NOMO-1 treated with dmso at 0.1 percent for 144 hours (cell line): ENCODE measurements at regions not wholly inside any gene's neighbourhood (a gene's known extent, or its start where the extent isn't known, plus 50 kb on each side); places are given as distances from the start of the nearest gene placed in this dataset.
"Not testable (repeated sequence)": the region's sequence is repeated elsewhere in the genome, so short reads cannot be mapped to it uniquely, and the experiment has no call there.

Source experiments
- DNase-seq: peaks from one replicate; lab custom pipeline; 2025; ENCODE audit not compliant: unreplicated experiment; lab: John Stamatoyannopoulos, UW

DNA sequence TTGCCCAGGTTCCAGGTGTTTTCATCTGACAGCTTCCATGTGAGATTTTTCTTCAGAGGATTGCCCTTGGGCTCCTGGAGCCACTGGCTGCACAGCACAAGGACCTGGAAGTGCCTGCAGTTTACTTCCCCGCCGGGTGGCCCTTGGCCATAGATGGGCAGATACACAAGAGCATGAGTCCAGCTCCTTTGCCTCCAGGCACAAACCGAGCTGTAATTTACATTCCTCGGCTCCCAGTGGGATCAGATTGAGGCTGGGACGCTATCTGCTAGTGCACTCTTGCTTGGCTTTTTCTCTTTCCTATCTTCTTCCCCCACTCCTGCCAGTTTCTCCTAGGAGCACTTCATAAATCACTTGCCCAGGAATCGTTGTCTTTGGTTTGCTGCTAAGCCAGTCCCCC is 85.4 kb upstream of the RALY start:
- no peak for DNase-seq

DNA sequence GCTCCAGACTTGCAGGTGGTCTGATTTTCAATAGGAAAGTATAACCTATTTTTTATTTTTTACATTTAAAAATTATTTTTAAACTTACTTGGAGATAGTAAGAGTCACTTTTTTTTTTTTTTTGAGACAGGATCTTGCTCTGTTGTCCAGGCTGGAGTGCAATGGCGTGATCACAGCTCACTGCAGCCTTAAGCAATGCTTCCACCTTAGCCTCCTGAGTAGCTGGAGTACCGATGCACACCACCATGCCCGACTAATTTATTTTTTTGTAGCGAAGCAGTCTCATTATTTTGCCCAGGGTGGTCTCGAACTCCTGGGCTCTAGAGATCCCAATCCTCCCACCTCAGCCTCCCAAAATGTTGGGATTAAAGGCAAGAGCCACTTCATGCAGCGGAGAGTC is 84.8 kb upstream of the RALY start:
- no peak for DNase-seq

DNA sequence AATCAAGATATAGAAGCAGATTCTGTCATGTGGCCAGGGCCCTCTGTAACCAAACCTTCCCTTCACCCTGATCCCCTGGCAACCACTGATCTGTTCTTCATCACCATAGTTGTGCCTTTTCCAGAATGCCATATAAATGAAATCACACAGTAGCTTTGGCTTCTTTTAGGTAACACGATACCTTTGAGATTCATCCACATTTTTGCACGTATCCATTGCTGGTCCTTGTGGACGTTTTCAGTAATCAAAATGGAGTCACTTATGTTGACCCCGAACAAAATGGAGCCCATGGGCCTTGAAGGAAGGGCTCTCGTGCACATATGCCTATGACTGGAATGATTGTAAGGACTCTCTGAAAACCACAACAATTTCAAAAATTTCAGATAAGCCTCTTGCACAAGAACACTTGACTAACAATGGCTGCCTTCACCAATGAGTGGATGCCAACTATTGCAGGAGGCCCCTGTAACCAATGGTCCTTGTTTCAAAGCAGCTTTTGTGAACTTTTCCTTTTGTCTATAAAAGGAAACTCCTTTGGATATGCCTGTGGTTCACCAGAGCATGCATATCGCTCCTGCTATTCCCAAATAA is 84.3 kb upstream of the RALY start:
- DNase-seq, result peak; percentile 11

DNA sequence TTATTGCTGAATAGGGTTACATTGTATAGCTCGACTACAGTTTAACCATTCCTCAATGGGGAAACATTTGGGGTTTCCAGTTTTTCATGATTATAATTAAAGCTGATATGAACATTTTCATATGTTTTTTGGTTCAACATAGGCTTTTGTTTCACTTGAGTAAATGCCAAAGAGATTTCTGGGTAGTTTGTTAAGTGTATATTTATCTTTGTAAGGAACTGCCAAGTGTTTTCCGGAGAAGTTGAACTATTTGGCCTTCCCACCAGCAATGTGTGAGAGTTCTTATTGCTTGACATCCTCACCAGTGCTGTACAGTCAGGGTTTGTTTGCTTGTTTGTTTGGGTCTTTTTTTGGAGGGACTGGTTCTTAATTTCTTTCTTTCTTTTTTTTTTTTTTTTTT is 83.7 kb upstream of the RALY start:
- no peak for DNase-seq

GRCh38 chr20:33910529-33911327 is 83.0 kb upstream of the RALY start:
- DNase-seq, result no peak

GRCh38 chr20:33914919-33915318 is 78.8 kb upstream of the RALY start:
- no peak for DNase-seq

DNA sequence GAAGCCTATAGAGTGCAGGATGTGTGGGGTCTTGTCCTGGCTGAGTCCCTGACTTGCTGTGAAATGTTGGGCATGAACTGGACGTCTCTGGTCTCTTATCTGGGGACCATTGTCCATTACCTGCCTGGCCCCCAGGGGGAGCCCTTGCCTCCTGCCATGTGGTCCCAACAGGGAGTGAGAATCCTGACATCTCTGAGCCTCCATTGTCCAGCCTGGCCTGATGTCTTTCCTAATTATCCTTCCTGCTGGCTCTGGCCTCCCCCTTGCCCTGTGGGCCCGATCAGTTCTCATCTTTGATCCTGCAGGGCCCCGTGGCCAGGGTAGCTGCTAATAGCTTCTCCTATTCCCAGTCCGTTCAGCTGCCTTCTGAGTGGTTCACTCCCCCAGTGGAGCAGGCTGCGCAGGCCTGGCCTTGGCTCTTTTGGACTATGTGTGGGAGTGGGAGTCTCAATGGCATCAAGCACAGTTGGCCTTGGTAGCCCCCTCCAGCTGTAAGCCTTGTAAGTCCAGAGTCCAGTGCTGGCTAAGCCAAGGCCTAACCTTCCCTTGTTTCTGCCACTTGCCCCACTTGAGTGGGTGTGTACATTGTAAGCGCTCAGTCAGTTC is 77.9 kb upstream of the RALY start:
- DNase-seq, result no peak

DNA sequence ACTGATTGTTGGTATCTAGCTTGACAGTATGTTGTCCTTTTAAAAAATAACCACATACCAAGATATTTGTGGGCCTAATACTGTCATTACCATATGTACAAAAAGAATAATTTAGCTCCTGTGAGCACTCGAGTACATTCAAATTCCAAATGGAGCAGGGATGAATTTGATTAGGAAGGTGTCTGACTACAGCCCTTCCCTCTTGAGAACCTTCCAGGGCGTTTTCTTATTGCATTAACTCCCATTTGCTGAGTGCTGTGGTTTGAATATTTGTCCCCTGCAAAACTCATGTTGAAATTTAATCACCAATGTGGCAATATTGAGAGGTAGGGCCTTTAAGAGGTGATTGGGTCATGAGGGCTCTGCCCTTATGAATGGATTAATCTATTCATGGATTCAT is 76.9 kb upstream of the RALY start:
- DNase-seq, result no peak

DNA sequence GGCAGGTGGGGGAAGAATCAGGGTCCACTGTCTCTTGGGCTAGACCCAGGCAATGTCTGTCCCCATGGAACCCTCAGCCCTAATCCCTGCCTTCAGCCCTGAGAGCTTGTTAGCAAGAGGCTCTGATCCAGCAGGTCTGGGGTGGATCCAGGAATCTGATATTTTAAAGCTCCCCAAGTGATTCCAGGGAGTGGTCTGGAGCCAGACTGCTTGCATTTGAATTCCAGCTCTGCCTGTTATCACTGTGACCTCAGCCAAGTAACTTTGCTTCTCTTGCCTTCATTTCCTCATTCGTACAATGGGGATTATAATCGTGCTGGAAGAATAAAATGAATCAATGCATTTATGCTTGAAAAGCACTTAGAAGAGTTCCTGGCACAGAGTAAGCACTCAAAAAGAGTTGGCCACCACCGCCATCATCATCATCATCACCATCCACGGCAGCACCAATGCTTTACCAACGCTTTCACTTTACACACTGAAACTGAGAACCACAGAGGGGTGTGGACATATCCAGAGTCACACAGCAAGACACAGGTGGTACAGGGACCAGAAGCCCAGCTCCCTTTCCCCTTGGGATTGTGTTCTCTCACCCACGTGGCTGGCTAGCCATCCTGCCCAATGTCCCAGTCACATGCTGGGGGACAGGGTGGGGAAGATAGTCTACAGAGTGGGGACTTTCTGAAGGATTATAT is 75.7 kb upstream of the RALY start:
- DNase-seq, result no peak

DNA sequence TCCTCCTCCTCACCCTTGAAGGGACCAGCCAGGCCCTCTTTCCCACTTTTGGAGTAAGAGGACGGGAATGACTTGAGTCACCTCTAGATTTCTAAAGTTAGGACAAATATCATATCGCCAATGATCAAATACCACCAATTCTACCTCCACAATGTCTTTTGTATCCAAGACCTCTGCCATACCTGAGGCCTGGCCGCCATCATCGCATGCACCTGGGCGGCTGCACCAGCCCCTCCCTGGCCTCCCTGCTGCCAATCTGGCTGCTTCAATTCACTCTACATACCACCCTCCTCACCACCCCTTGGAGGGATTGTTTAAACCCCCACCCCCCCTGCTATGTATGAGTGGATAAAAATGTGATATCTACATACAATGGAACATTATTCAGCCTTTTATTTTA is 75.0 kb upstream of the RALY start:
- DNase-seq, result no peak

GRCh38 chr20:33919653-33920052 is 74.1 kb upstream of the RALY start:
- peak; percentile 86 for DNase-seq

DNA sequence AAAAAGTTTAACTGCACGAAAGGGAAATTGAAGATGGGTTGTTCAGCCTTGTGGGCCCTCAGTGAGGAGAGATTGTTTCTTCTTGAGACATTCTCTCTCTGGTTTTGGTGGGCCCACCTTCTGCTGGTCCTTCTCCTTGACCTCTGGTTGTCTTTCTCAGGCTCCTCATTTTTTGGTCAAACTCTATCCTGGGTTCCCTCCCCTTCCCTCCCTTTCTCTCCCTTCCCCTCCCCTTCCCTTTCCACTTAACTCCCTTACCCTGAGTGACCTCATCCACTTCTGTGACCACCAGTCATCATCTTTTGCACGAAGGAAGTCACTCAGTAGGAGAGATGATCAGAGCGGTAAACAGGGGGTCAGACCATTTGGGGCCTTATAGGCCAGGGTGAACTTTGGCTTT is 71.5 kb upstream of the RALY start:
- no peak for DNase-seq

DNA sequence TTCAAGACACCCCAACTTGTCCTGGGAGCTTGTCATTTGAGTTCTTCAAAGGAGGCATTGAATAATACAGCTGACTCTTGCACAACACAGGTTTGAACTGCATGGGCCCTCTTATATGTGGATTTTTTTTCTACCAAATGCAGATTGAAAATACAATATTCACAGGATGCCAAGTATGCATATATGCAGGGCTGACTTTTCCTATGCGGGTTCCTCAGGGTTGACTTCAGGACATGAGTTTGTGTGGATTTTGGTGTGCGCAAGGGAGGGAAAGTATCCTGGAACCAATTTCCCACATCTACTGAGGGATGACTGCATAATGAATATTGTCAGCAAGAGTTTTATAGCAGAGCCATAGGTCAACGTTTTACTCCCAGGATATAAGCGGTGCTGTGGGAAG is 70.0 kb upstream of the RALY start:
- no peak for DNase-seq

DNA sequence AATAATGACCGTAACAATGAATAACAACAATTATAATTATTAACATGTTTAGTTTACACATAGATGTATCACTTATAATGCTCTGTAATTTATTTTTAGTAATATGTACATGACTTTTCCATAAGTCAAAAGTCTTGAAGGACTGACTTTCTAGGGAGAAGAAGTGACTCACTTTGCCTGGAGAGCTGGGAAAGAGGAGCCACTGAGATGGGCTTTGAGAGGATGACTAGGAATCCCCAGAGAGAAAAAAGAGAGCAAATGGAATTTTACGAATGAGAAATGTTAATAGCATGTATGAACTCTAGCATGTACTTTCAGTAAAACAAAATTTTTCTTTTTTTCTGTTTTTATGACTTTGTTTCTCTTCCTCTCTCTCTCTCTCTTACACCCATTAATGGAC is 67.8 kb upstream of the RALY start:
- no peak for DNase-seq

DNA sequence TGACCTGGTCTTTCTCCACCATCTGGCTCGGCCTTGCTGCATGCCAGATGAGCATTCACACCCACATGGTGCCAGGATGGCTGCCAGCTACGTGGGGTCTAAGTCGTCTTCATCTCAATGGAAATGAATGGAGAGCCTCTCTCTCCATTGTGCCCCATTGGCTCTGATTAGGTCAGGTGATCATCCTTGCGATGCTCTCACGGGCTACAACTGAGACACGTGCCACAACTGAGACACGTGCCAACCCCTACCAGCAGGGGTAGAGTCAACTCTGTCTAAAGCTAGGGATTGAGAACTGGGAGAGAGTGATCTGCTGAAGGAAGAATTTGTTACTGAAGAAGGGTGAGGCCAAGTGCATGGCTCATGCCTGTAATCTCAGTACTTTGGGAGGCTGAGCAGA is 67.3 kb upstream of the RALY start:
- DNase-seq, result no peak

- no peak for DNase-seq
These were observed 66.0 kb upstream of the RALY start for GRCh38 chr20:33927724-33928123.

- no peak for DNase-seq
These were observed 63.8 kb upstream of the RALY start for GRCh38 chr20:33929917-33930316.

- DNase-seq, result peak; percentile 53
These were observed 60.2 kb upstream of the RALY start for GRCh38 chr20:33933469-33933909.

- no peak for DNase-seq
These were observed 57.1 kb upstream of the RALY start for GRCh38 chr20:33936656-33937055.

- DNase-seq, result not testable (repeated sequence)
These were observed 54.7 kb upstream of the RALY start for GRCh38 chr20:33939031-33939430.

DNA sequence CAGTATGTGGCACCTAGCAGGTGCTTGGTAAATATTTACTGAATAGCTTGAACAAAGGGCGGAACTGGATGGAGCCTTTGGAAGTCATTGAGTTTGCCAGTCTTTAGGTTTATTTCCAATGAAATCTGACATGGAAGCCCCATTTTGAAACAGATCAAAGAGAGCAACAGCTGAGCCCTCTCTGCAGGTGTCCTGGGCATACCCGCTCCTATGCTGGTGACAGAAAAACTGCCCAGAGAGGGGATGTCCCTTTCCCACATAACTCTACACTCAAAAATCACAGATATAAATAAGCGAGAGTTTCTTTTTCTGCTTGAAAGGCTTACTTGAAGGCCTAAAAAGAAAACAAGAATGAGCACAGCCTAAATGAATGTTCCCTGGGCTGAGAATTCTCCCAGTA is 53.0 kb upstream of the RALY start:
- no peak for DNase-seq
